IPS DF 19.7 (cell line): ENCODE measurements at regions not wholly inside any gene's neighbourhood (a gene's known extent, or its start where the extent isn't known, plus 50 kb on each side); places are given as distances from the start of the nearest gene placed in this dataset.

Source experiments
- DNase-seq: peaks from one replicate; pipeline ENCODE4 v3.0.0-alpha.2; 2013; ENCODE audit warnings: low read depth, low spot score

- no peak for DNase-seq
These were observed 64.9 kb upstream of the KITLG start for GRCh38 chr12:88644946-88645702.

GRCh38 chr12:88643685-88644084 is 63.4 kb upstream of the KITLG start:
- no peak for DNase-seq

- DNase-seq: no peak
These were observed 62.6 kb upstream of the KITLG start for GRCh38 chr12:88642675-88643431.

- DNase-seq: no peak
These were observed 58.9 kb upstream of the KITLG start for GRCh38 chr12:88638966-88639760.

DNA sequence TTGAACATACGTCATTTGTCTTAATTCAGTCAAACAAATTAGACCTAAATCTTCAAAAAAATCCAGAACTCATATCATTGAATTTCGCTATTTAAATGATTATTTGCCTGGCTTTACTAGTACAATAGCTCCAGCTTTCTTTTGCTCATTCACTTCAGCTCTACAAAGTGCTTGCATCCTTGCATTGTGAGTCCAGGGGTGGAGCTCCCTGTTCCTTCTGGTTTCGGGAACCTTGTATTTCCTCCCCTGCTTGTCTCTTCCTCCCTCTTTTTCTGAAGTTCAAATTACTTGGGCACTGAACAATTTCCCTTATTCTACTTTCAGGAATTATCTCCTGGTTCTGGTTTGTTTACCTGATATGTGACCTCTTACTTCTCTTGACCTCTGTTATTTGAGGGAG is 58.1 kb upstream of the KITLG start:
- DNase-seq: no peak

- no peak for DNase-seq
These were observed 53.7 kb upstream of the KITLG start for GRCh38 chr12:88634008-88634407.

- no peak for DNase-seq
These were observed 53.0 kb upstream of the KITLG start for GRCh38 chr12:88633312-88633711.

- no peak for DNase-seq
These were observed 50.3 kb upstream of the KITLG start for GRCh38 chr12:88630561-88630960.
